HEK293 (cell line): ENCODE measurements at regions not wholly inside any gene's neighbourhood (a gene's known extent, or its start where the extent isn't known, plus 50 kb on each side); places are given as distances from the start of the nearest gene placed in this dataset.

Source experiments
- ZBTB8A ChIP-seq: fragments of 450-650 bp; formaldehyde crosslinking; IDR thresholded peaks from 2 replicates; pipeline ENCODE4 v1.5.1; 2016; ENCODE audit warnings: missing biosample characterization, missing genetic modification characterization
- ZNF138 ChIP-seq: fragments of 450-650 bp; formaldehyde crosslinking; IDR thresholded peaks from 2 replicates; pipeline ENCODE4 v1.5.1; 2016; ENCODE audit warnings: missing biosample characterization, missing genetic modification characterization, borderline replicate concordance
- ZNF274 ChIP-seq, 2 experiments: fragments of 200-500 bp in 1 of 2; fragments of 450-650 bp in 1 of 2; sonication (Bioruptor generic) in 1 of 2; formaldehyde crosslinking in 1 of 2; IDR thresholded peaks; 2 replicates each; pipeline versions ENCODE4 v1.5.1 to v1.6.1; 2014 to 2016; ENCODE audit warnings: borderline replicate concordance in 1 of 2, inconsistent platforms in 1 of 2, low read length in 1 of 2, missing biosample characterization in 1 of 2, missing genetic modification characterization in 1 of 2
- ZNF654 ChIP-seq: fragments of 450-650 bp; formaldehyde crosslinking; IDR thresholded peaks from 2 replicates; pipeline ENCODE4 v1.5.1; 2016; ENCODE audit warnings: low read depth, missing biosample characterization, missing genetic modification characterization
- TF ChIP-seq, protein P1 (sequence below): fragments of 450-650 bp; formaldehyde crosslinking; IDR thresholded peaks from 2 replicates; pipeline ENCODE4 v1.5.1; 2016; ENCODE audit warnings: missing biosample characterization, missing genetic modification characterization
- TF ChIP-seq, protein P2 (sequence below): fragments of 450-650 bp; formaldehyde crosslinking; IDR thresholded peaks from 2 replicates; pipeline ENCODE4 v1.5.1; 2016; ENCODE audit warnings: missing biosample characterization, missing genetic modification characterization
- TF ChIP-seq, protein P3 (sequence below): fragments of 450-650 bp; formaldehyde crosslinking; IDR thresholded peaks from 2 replicates; pipeline ENCODE4 v1.5.1; 2016; ENCODE audit warnings: missing biosample characterization, missing genetic modification characterization

DNA sequence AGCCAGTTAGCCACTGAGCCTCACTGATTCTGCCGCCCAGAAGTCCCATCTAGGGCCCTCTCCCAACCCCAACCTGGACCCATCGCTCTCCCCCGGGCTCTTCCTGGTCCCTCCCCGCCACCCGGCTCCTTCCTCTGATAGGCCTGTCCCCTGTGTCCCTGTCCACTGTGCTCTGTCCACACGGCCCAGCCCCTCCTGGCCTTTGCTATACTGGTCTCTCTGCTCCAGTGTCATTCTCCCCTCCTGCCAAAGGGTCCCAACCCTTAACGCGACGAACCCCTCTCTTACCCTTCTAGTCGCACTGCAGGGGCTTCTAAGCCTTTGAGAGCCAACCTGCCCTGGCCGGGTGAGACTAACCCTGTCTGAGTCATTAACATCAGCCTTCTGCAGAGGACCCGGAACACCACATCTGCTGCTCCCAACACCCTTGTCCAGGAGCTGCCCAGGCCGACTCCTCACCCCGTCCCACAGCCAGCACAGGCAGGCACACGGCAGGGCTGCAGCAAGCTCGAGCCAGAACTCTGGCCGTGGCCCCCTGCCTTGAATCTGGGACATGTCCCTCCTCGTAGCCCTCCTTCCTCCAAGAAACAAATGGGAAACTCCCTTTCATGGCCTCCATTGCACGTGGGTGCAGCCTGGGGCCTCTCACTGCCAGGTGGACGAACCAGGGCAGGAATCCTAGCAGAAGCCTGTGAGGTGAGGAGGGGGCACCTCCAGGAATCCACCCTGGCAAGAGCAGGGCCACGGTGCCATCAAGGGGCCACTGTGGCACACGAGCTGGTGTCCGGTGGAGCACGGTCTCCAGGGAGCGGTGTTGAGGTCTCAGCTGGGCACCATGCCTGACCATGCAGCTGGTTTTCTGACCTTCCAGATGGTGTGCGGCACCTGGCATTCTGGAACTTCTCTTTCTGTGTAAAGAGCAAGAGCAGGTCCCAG, 140.9 kb upstream of the IQSEC1 start:
- TF ChIP-seq, protein P1, sequence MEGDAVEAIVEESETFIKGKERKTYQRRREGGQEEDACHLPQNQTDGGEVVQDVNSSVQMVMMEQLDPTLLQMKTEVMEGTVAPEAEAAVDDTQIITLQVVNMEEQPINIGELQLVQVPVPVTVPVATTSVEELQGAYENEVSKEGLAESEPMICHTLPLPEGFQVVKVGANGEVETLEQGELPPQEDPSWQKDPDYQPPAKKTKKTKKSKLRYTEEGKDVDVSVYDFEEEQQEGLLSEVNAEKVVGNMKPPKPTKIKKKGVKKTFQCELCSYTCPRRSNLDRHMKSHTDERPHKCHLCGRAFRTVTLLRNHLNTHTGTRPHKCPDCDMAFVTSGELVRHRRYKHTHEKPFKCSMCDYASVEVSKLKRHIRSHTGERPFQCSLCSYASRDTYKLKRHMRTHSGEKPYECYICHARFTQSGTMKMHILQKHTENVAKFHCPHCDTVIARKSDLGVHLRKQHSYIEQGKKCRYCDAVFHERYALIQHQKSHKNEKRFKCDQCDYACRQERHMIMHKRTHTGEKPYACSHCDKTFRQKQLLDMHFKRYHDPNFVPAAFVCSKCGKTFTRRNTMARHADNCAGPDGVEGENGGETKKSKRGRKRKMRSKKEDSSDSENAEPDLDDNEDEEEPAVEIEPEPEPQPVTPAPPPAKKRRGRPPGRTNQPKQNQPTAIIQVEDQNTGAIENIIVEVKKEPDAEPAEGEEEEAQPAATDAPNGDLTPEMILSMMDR (tag by site-specific recombination), result no peak
- TF ChIP-seq ZBTB8A (tag by site-specific recombination), result no peak
- TF ChIP-seq ZNF274 (IDR thresholded peaks at IDR 0.05; ENCODE audit: low read length), result no peak
- TF ChIP-seq ZNF274 (tag by site-specific recombination; IDR thresholded peaks at IDR 0.05; ENCODE audit: borderline replicate concordance), result no peak
- no peak for TF ChIP-seq ZNF138 (tag by site-specific recombination)
- TF ChIP-seq ZNF654 (tag by site-specific recombination), result no peak
- TF ChIP-seq, protein P2, sequence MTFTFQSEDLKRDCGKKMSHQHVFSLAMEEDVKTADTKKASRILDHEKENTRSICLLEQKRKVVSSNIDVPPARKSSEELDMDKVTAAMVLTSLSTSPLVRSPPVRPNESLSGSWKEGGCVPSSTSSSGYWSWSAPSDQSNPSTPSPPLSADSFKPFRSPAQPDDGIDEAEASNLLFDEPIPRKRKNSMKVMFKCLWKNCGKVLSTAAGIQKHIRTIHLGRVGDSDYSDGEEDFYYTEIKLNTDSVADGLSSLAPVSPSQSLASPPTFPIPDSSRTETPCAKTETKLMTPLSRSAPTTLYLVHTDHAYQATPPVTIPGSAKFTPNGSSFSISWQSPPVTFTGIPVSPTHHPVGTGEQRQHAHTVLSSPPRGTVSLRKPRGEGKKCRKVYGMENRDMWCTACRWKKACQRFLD (tag by site-specific recombination), result no peak
- TF ChIP-seq, protein P3, sequence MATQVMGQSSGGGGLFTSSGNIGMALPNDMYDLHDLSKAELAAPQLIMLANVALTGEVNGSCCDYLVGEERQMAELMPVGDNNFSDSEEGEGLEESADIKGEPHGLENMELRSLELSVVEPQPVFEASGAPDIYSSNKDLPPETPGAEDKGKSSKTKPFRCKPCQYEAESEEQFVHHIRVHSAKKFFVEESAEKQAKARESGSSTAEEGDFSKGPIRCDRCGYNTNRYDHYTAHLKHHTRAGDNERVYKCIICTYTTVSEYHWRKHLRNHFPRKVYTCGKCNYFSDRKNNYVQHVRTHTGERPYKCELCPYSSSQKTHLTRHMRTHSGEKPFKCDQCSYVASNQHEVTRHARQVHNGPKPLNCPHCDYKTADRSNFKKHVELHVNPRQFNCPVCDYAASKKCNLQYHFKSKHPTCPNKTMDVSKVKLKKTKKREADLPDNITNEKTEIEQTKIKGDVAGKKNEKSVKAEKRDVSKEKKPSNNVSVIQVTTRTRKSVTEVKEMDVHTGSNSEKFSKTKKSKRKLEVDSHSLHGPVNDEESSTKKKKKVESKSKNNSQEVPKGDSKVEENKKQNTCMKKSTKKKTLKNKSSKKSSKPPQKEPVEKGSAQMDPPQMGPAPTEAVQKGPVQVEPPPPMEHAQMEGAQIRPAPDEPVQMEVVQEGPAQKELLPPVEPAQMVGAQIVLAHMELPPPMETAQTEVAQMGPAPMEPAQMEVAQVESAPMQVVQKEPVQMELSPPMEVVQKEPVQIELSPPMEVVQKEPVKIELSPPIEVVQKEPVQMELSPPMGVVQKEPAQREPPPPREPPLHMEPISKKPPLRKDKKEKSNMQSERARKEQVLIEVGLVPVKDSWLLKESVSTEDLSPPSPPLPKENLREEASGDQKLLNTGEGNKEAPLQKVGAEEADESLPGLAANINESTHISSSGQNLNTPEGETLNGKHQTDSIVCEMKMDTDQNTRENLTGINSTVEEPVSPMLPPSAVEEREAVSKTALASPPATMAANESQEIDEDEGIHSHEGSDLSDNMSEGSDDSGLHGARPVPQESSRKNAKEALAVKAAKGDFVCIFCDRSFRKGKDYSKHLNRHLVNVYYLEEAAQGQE (tag by site-specific recombination), result no peak
